GM12872 (cell line): ENCODE measurements at regions not wholly inside any gene's neighbourhood (a gene's known extent, or its start where the extent isn't known, plus 50 kb on each side); places are given as distances from the start of the nearest gene placed in this dataset.

Experiments used
- CTCF ChIP-seq: IDR thresholded peaks from 3 replicates; pipeline ENCODE4 v1.5.1; 2011; ENCODE audit warnings: low read depth, mild to moderate bottlenecking, low read length, moderate library complexity; ENCODE audit not compliant: insufficient read depth

GRCh38 chr6:76771059-76771634 lies 692.1 kb downstream of the HTR1B start:
- TF ChIP-seq CTCF, result no peak

GRCh38 chr6:76770281-76770680 lies 693.0 kb downstream of the HTR1B start:
- TF ChIP-seq CTCF, result no peak

GRCh38 chr6:76768556-76768955 lies 694.7 kb downstream of the HTR1B start:
- TF ChIP-seq CTCF, result no peak

DNA sequence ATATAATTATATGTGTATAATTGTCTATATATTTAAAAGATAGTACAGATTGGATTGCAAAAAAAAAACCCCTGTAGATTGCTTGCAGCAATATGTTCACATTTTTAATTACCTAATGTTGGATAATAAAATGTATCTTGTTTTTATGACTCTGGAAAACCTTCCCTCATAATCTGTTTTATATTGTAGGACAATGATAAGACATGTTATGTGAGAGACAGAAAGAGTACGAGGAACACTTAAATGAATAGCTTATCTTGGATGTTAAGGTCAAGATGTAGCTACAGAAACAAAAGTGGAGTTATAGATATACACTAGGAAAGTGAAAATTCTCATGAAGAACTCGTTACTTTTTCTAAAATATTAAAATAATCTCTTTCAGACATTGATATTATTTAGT lies 691.6 kb upstream of the IMPG1 start:
- no peak for TF ChIP-seq CTCF

- no peak for TF ChIP-seq CTCF
Observed at GRCh38 chr6:76752841-76753240, 680.4 kb upstream of the IMPG1 start.

DNA sequence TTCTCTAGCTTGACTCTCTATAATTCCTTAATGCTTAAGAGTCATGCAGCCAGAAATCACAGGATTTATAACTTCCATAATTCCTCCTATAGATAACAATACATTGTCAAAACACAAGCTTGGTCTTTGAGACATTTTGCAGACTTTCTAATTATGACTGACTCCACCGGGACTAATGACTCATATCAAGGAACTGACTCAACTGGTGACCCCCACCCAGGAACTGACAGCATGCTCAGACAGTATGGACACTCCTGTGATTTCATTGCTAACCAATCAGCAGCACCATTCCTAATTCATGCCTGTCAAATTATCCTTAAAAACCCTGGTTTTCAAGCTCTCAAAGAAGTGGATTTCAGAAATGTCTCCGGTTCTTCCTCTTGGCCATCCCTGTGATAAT lies 670.5 kb upstream of the IMPG1 start:
- no peak for TF ChIP-seq CTCF

- TF ChIP-seq CTCF, result no peak
Observed at GRCh38 chr6:76719449-76719848, 647.0 kb upstream of the IMPG1 start.
